HepG2 (cell line): ENCODE measurements at regions not wholly inside any gene's neighbourhood (a gene's known extent, or its start where the extent isn't known, plus 50 kb on each side); places are given as distances from the start of the nearest gene placed in this dataset.

Experiments
- ATAC-seq: fragments of 200-7000 bp; cut with Tn5 transposase; 3 replicates; pipeline ENCODE4 v1.9.1; 2020; ENCODE audit warnings: mild to moderate bottlenecking, moderate library complexity
- BruUV-seq: library from RNA; stranded (reverse); fragments of 400-500 nt; replicated peaks from 2 replicates; lab custom pipeline; 2021; lab: Mats Ljungman, UMichigan
- CTCF ChIA-PET: fragments of 300-600 bp; formaldehyde crosslinking; extraction: SDS; loops from one replicate; lab custom pipeline; 2021; ENCODE audit warnings: low total read pairs, inconsistent platforms, low intra/inter-chr PET ratio; lab: Yijun Ruan, JAX
- POLR2A ChIA-PET: fragments of 350-600 bp; sonication (Branson Sonifier 250); formaldehyde crosslinking; loops from one replicate; lab custom pipeline; 2020; ENCODE audit warnings: antibody characterized with exemption, inconsistent platforms; lab: Yijun Ruan, JAX
- DNase-seq: peaks from one replicate; pipeline ENCODE4 v3.0.0-alpha.2; 2015; ENCODE audit warnings: low spot score
- FAIRE-seq: peaks from 3 replicates; lab custom pipeline; 2011; peaks lifted over from hg19 to GRCh38; lab: Jason Lieb, UNC
- H2AFZ ChIP-seq: one replicate; pipeline ENCODE4 v1.6.1; 2011; ENCODE audit warnings: low read length, inconsistent platforms
- H3K27ac ChIP-seq: fragments of 300-600 bp; 3 replicates; pipeline ENCODE4 v1.8.0; 2011; ENCODE audit warnings: mixed run types, mild to moderate bottlenecking, mixed read lengths, low read length, inconsistent platforms; ENCODE audit not compliant: insufficient read depth; ENCODE audit errors: extremely low read length
- H3K27me3 ChIP-seq, 2 experiments: fragments of 200-600 bp in 1 of 2; 2 replicates in 1 of 2; 3 replicates in 1 of 2; pipeline versions ENCODE4 v1.6.0 to v1.8.0; 2011; ENCODE audit warnings: low read length in 2 of 2, mild to moderate bottlenecking in 2 of 2, moderate library complexity in 2 of 2, inconsistent platforms in 1 of 2; ENCODE audit not compliant: insufficient read depth in 2 of 2, control insufficient read depth in 1 of 2
- H3K36me3 ChIP-seq, 2 experiments: fragments of 200-600 bp in 1 of 2; replicated peaks in 1 of 2; 2 replicates in 1 of 2; 3 replicates in 1 of 2; pipeline versions ENCODE4 v1.5.1 to v1.8.0; 2011; ENCODE audit warnings: low read length in 2 of 2, inconsistent platforms in 1 of 2; ENCODE audit not compliant: insufficient read depth in 2 of 2, control insufficient read depth in 1 of 2
- H3K4me1 ChIP-seq: 2 replicates; pipeline ENCODE4 v1.5.1; 2012; ENCODE audit warnings: low read length, inconsistent platforms; ENCODE audit not compliant: insufficient read depth
- H3K4me2 ChIP-seq: 2 replicates; pipeline ENCODE4 v1.6.0; 2011; ENCODE audit warnings: low read depth, low read length, inconsistent platforms
- H3K4me3 ChIP-seq, 3 experiments: fragments of 200-600 bp in 1 of 3; sonication (generic), shearing (Covaris generic) in 1 of 3; replicated peaks in 1 of 3; 2 replicates each; pipeline ENCODE4 v1.5.1; 2011 to 2016; ENCODE audit warnings: low read length in 3 of 3, inconsistent platforms in 2 of 3, low read depth in 2 of 3, mild to moderate bottlenecking in 2 of 3, control low read depth in 1 of 3, mixed read lengths in 1 of 3; ENCODE audit not compliant: insufficient read depth in 1 of 3
- H3K79me2 ChIP-seq: one replicate; pipeline ENCODE4 v1.6.1; 2011; ENCODE audit warnings: low read length, inconsistent platforms; ENCODE audit not compliant: insufficient read depth
- H3K9ac ChIP-seq: 2 replicates; pipeline ENCODE4 v1.6.0; 2011; ENCODE audit warnings: mild to moderate bottlenecking, low read depth, low read length, inconsistent platforms; ENCODE audit not compliant: insufficient read depth
- H3K9me3 ChIP-seq: 2 replicates; pipeline ENCODE4 v1.5.1; 2012; ENCODE audit warnings: mild to moderate bottlenecking, low read length
- H4K20me1 ChIP-seq: 2 replicates; pipeline ENCODE4 v1.6.0; 2011; ENCODE audit warnings: inconsistent platforms, mild to moderate bottlenecking, low read length, moderate library complexity; ENCODE audit not compliant: insufficient read depth
- NKX3-1 ChIP-seq: sonication (generic); formaldehyde crosslinking; IDR thresholded peaks from 2 replicates; pipeline ENCODE4 v1.5.0; 2020; ENCODE audit warnings: missing genetic modification reagents
- ZSCAN9 ChIP-seq: IDR thresholded peaks from 2 replicates; pipeline ENCODE4 v1.6.1; 2016; ENCODE audit warnings: borderline replicate concordance
- WGBS: methylation state at CpG from one replicate; pipeline ENCODE4 v1.1.6; 2017; ENCODE audit warnings: low lambda C conversion rate; 5-methylcytosine and 5-hydroxymethylcytosine counted together
- in situ Hi-C: cut with HindIII; loops from 2 replicates; pipeline ENCODE4 v1.10.0; 2017; ENCODE audit warnings: low pct_unique_long_range_greater_than_20kb; ENCODE audit not compliant: extremely low pct_ligation_motif_present
- intact Hi-C: fragments of 100-400 bp; cut with micrococcal nuclease; formaldehyde crosslinking; loops from one replicate; pipeline ENCODE4 v1.10.0; 2022; ENCODE audit not compliant: unreplicated experiment
- TF ChIP-seq, protein P1 (sequence below): sonication (generic); formaldehyde crosslinking; IDR thresholded peaks from 2 replicates; pipeline ENCODE4 v1.4.0; 2020; ENCODE audit warnings: missing genetic modification reagents
- TF ChIP-seq, protein P2 (sequence below): sonication (generic); formaldehyde crosslinking; IDR thresholded peaks from 2 replicates; pipeline ENCODE4 v1.5.0; 2020; ENCODE audit warnings: missing genetic modification reagents
- TF ChIP-seq, protein P3 (sequence below): sonication (generic); formaldehyde crosslinking; IDR thresholded peaks from 2 replicates; pipeline ENCODE4 v1.4.0; 2020; ENCODE audit warnings: missing genetic modification reagents

DNA sequence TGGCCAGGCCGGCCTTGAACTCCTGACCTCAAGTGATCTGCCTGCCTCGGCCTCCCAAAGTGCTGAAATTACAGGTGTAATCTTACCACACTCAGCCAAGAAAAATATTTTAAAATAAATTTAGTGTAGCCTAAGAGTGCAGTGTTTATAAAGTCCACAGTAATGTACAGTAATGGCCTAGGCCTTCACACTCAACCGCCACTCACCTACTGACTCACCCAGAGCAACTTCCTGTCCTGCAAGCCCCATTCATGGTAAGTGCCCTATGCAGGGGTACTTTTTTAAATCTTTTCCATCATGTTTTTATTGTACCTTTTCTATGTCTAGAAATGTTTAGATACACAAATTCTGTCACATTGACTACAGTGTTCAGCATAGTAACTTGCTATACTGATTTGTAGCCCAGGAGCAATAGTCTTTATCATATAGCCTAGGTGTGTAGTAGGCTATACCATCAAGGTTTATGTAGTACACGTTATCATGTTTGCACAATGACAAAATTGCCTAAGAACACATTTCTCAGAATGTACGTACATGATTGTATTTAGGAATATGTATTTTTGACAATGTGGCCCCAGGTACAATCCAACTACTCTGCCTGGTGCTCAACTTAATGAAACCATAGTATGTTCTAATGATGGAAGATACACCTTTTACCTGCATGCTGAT is 455.2 kb downstream of the PCDH7 start:
- WGBS: 10% methylated on average over 5 of the region's 5 CpGs
- ChIA-PET CTCF (no interaction called here), POLR2A (no interaction called here)
- Histone ChIP-seq H3K4me1 (no peaks in the 10 kb centered on the region), H3K27ac (no peak overlapping the region), H4K20me1 (no peaks in the 10 kb centered on the region), H3K79me2 (no peaks in the 10 kb centered on the region), H3K4me3 (no peak overlapping the region), H3K9me3 (no peaks in the 10 kb centered on the region), H3K4me2 (no peak overlapping the region), H3K36me3 (no peaks in the 10 kb centered on the region), H3K27me3 (no peaks in the 10 kb centered on the region), H2AFZ (no peak overlapping the region), H3K9ac (no peak overlapping the region)
- intact Hi-C loops: no loop called here
- TF ChIP-seq, protein P1, sequence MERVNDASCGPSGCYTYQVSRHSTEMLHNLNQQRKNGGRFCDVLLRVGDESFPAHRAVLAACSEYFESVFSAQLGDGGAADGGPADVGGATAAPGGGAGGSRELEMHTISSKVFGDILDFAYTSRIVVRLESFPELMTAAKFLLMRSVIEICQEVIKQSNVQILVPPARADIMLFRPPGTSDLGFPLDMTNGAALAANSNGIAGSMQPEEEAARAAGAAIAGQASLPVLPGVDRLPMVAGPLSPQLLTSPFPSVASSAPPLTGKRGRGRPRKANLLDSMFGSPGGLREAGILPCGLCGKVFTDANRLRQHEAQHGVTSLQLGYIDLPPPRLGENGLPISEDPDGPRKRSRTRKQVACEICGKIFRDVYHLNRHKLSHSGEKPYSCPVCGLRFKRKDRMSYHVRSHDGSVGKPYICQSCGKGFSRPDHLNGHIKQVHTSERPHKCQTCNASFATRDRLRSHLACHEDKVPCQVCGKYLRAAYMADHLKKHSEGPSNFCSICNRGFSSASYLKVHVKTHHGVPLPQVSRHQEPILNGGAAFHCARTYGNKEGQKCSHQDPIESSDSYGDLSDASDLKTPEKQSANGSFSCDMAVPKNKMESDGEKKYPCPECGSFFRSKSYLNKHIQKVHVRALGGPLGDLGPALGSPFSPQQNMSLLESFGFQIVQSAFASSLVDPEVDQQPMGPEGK: no peak
- TF ChIP-seq, protein P2, sequence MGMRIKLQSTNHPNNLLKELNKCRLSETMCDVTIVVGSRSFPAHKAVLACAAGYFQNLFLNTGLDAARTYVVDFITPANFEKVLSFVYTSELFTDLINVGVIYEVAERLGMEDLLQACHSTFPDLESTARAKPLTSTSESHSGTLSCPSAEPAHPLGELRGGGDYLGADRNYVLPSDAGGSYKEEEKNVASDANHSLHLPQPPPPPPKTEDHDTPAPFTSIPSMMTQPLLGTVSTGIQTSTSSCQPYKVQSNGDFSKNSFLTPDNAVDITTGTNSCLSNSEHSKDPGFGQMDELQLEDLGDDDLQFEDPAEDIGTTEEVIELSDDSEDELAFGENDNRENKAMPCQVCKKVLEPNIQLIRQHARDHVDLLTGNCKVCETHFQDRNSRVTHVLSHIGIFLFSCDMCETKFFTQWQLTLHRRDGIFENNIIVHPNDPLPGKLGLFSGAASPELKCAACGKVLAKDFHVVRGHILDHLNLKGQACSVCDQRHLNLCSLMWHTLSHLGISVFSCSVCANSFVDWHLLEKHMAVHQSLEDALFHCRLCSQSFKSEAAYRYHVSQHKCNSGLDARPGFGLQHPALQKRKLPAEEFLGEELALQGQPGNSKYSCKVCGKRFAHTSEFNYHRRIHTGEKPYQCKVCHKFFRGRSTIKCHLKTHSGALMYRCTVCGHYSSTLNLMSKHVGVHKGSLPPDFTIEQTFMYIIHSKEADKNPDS (CRISPR knock-in tag): no peak
- TF ChIP-seq ZSCAN9 (CRISPR knock-in tag): no peak
- DNase-seq (no peak), FAIRE-seq (no peak), ATAC-seq (no peak)
- in situ Hi-C loops: no loop called here
- no TSS peak for BruUV-seq

DNA sequence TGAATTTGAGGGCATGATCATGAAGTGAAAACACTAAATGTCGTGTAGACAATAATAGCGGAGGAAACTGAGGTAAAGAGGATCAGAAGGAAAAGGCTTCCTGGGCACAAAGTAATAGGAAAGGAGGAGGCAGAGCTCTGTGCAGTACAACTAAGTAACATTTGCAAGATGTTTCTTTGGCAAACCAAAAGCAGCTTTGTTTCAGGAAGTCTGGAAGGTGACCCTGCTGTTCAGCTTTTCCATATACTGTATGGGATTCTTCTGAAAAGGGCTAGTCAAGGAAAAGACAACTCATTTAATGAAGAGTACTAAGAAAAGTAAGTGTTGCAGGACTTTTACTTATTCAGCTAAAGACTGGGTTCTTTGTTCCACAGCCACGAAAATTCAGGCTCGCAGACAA is 463.1 kb downstream of the PCDH7 start:
- no peaks in the 10 kb centered on the region for H3K27me3 ChIP-seq
- no TSS peak for BruUV-seq
- POLR2A ChIA-PET: no interaction called here
- H3K79me2 ChIP-seq: no peaks in the 10 kb centered on the region
- intact Hi-C loops (no loop called here), in situ Hi-C loops (no loop called here)
- no peaks in the 10 kb centered on the region for H4K20me1 ChIP-seq
- DNase-seq (no peak), FAIRE-seq (no peak), ATAC-seq (no peak)
- no peaks in the 10 kb centered on the region for H3K9me3 ChIP-seq
- 13% methylated on average over 4 of the region's 4 CpGs for WGBS
- H3K4me3 ChIP-seq: no peak overlapping the region
- no peak overlapping the region for H2AFZ ChIP-seq
- no peaks in the 10 kb centered on the region for H3K36me3 ChIP-seq
- CTCF ChIA-PET: no interaction called here
- no peak overlapping the region for H3K9ac ChIP-seq
- no peak overlapping the region for H3K4me2 ChIP-seq
- no peak overlapping the region for H3K27ac ChIP-seq
- no peaks in the 10 kb centered on the region for H3K4me1 ChIP-seq
- TF ChIP-seq NKX3-1 (CRISPR knock-in tag): no peak
- TF ChIP-seq, protein P3, sequence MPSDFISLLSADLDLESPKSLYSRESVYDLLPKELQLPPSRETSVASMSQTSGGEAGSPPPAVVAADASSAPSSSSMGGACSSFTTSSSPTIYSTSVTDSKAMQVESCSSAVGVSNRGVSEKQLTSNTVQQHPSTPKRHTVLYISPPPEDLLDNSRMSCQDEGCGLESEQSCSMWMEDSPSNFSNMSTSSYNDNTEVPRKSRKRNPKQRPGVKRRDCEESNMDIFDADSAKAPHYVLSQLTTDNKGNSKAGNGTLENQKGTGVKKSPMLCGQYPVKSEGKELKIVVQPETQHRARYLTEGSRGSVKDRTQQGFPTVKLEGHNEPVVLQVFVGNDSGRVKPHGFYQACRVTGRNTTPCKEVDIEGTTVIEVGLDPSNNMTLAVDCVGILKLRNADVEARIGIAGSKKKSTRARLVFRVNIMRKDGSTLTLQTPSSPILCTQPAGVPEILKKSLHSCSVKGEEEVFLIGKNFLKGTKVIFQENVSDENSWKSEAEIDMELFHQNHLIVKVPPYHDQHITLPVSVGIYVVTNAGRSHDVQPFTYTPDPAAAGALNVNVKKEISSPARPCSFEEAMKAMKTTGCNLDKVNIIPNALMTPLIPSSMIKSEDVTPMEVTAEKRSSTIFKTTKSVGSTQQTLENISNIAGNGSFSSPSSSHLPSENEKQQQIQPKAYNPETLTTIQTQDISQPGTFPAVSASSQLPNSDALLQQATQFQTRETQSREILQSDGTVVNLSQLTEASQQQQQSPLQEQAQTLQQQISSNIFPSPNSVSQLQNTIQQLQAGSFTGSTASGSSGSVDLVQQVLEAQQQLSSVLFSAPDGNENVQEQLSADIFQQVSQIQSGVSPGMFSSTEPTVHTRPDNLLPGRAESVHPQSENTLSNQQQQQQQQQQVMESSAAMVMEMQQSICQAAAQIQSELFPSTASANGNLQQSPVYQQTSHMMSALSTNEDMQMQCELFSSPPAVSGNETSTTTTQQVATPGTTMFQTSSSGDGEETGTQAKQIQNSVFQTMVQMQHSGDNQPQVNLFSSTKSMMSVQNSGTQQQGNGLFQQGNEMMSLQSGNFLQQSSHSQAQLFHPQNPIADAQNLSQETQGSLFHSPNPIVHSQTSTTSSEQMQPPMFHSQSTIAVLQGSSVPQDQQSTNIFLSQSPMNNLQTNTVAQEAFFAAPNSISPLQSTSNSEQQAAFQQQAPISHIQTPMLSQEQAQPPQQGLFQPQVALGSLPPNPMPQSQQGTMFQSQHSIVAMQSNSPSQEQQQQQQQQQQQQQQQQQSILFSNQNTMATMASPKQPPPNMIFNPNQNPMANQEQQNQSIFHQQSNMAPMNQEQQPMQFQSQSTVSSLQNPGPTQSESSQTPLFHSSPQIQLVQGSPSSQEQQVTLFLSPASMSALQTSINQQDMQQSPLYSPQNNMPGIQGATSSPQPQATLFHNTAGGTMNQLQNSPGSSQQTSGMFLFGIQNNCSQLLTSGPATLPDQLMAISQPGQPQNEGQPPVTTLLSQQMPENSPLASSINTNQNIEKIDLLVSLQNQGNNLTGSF (CRISPR knock-in tag): no peak
